NCI-H128 (cell line): ENCODE measurements at regions not wholly inside any gene's neighbourhood (a gene's known extent, or its start where the extent isn't known, plus 50 kb on each side); places are given as distances from the start of the nearest gene placed in this dataset.

Experiments used
- DNase-seq: peaks from one replicate; lab custom pipeline; 2025; ENCODE audit not compliant: unreplicated experiment; lab: John Stamatoyannopoulos, UW

GRCh38 chr18:67300498-67300897, 216.0 kb downstream of the DSEL start:
- no peak for DNase-seq

GRCh38 chr18:67292814-67293213, 223.7 kb downstream of the DSEL start:
- no peak for DNase-seq

- DNase-seq = no peak
These were observed 226.1 kb downstream of the DSEL start for GRCh38 chr18:67290421-67290820.

DNA sequence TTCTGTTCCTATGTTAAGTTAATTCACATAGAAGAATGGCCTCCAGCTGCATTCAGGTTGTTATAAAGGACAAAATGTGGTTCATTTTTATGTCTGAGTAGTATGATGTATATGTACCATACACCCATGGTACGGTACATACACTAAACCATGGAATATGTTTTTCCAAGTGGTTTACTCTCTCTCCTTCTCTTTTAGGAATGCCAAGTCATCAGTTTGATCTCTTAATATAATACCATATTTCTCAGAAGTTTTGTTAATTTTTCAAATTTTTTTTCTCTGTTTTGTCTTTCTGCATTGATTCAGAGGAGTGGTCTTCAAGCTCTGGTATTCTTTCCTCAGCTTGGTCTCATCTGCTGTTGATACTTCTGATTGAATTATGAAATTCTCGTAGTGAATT, 230.9 kb downstream of the DSEL start:
- no peak for DNase-seq

- no peak for DNase-seq
These were observed 233.7 kb downstream of the DSEL start for GRCh38 chr18:67282796-67283195.

- DNase-seq = no peak
These were observed 234.8 kb downstream of the DSEL start for GRCh38 chr18:67281746-67282145.

- DNase-seq = no peak
These were observed 235.9 kb downstream of the DSEL start for GRCh38 chr18:67280486-67281242.

- no peak for DNase-seq
These were observed 236.5 kb downstream of the DSEL start for GRCh38 chr18:67279988-67280387.

DNA sequence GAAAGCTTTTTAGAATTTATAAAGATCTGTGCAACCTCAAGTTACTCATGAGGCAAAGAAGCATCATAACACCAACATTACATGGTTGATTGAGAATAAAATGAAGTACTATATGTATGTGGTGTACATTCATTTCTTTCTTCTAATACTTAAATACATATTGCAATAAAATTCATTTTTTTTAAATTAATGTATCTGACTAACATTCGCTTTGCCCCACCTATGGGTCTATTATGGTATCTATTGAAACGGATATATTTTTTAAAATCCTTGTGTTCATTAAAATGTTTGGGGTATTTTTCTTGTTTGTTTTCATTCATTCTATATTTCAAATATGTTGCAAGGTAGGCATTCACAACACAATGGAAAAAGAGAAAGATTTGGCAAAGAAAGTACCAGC, 237.5 kb downstream of the DSEL start:
- no peak for DNase-seq

GRCh38 chr18:67276638-67277037, 239.9 kb downstream of the DSEL start:
- DNase-seq = no peak

GRCh38 chr18:67273288-67273687, 243.2 kb downstream of the DSEL start:
- no peak for DNase-seq

DNA sequence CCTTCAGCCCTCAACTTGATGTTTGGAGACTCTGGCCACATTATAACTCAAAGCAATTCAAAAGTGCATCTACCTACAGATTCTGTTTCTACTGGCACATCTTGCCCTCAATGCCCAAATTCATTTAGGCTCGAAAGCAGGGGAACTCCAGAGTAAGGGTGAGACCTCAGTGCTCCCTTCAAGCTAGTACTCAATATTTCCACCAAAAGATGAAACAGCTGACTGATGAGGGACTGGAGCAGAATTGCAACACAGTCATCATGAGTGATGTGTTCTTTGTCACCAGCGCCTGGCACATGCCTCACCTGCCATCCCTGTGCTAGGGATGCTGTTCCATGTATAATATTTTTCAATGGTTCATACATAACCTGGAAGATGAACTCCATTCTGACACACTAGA, 247.3 kb downstream of the DSEL start:
- no peak for DNase-seq

DNA sequence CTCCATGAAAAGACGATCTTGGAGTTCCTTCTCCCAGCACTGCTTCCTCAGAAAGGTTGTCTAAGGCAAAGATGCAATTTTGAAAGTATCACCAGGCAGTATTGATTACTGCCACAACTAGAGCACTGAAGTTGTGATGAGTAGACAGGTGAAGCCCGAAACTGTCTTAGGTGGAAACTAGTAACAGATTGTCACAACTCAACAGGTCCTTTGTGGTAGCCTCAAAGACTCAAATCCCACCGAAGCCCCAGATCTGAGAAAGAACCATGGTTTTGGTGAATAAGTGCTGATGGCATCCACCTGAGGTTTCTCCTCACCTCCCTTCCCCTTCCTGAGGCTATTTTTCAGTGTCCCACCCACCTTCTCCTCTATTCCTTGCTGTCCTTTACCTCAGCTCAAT, 248.0 kb downstream of the DSEL start:
- DNase-seq = no peak

GRCh38 chr18:67266246-67267237, 250.0 kb downstream of the DSEL start:
- no peak for DNase-seq

- no peak for DNase-seq
These were observed 250.9 kb downstream of the DSEL start for GRCh38 chr18:67265464-67266245.

- no peak for DNase-seq
These were observed 254.5 kb downstream of the DSEL start for GRCh38 chr18:67261931-67262552.

DNA sequence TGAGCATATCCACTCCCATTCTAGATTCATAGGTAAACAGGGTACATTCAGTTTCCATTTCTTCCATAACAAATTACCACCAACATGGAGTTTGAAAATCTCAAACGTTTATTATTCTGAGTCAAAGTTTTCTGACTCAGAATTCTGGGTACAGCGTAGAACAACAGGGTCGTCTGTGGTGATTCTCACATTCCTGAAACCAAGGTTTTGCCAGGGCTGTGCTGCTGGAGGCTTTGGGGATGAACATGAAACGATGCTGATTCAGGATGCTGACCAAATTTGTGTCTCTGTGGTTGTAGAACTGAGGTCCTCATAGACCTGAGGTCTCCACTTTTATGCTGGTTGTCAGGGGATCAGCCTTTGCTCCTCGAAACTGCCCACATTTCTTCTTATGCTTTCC, 255.7 kb downstream of the DSEL start:
- no peak for DNase-seq

- no peak for DNase-seq
These were observed 265.6 kb downstream of the DSEL start for GRCh38 chr18:67250776-67251424.

DNA sequence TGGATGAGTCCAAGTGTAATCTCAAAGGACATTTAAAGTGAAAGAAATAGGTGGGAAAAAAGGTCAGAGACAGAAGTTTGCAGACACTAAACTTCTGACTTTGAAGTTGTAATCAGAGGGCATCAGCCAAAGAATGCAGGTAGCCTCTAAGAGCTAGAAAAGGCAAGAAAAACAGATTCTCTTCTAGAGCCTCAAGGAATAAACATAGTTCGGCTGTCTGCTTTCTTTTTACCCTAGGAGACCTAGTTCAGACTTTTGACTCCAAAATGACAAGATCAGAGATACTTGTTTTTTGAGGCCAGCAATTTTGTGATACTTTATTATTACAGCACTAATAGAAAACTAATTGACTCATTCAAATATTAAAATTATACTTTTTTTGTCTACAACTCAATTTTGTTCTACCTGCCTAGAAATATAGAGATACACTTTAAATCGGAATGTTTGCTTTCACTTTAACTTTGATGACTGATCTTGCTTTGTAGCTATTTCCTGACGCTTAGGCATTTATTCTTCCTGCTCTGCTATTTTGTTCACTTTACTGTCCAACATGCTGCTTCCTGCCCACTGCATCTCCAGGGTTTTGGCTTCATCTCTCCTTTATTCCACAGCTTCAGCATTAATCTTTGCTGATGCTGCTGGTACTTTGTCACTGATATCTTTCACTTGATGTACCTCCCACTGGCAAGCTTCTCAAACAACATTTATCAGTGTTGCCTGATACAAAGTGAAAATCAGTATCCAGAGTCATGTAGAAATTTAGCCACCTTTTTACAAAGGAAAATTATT, 272.5 kb downstream of the DSEL start:
- no peak for DNase-seq

DNA sequence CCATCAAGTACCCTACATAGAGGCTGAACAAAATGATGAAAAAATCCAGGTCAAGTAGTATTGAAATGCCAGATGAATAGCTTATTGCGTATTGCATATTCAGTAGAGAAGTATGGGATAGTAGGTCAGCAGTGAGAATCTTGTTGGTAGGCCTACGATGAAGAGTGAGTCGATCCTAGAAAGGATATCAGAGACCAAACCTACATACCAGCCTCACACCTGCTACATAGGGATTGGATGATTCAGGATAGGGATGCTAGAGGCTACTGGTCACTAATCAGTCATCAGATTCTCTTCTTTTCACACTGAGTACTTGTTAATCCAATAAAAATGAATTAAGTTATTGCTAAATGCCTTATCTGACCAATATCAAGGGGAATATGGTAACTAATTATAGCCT, 274.5 kb downstream of the DSEL start:
- DNase-seq = no peak
